GM19043 (cell line): ENCODE measurements at regions not wholly inside any gene's neighbourhood (a gene's known extent, or its start where the extent isn't known, plus 50 kb on each side); places are given as distances from the start of the nearest gene placed in this dataset.

Experiments
- ATAC-seq: cut with Tn5 transposase; IDR thresholded peaks from one replicate; pipeline ENCODE4 v1.9.1; 2021; ENCODE audit warnings: low read depth; ENCODE audit not compliant: unreplicated experiment

GRCh38 chr4:38610966-38611431 is 53.0 kb upstream of the KLF3 start:
- no peak for ATAC-seq

- ATAC-seq, result no peak
Measured at GRCh38 chr4:38611676-38612075, 52.3 kb upstream of the KLF3 start.

DNA sequence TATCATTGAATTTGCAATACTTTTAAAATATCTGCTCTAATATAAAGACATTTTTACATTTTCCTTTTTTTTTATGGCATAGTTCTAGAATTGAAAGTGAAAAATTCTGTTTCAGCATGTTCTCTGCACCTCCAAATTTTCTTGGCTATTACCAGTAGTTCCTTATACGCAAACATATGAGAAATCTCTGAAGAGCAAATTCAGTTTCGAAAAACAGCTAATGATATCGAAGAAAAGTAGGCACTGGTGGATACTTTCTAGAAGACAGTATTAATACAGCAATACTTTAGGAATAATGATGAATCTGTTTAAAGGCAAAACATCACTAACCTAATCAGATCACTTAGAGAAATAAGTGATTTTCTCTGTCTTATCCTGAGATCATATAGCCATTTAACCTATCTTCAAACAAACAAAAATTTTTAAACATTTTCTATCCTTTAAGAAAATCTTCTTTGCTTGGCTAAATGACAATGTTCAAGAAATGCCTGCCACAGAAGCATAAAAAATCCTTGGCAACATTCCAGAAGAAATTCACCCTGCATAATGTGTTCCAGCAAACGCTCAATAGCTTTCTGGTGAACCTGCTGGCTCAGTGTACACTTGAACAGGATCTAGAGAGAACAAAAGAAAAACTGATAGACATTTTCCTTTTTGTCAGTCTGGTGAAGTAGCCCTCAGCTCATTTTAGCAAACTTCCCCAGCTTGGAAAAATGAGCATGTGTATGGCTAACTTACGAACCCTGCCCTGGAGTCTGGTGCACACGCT is 51.2 kb upstream of the KLF3 start:
- no peak for ATAC-seq
